ENCODE measurements at regions not wholly inside any gene's neighbourhood (a gene's known extent, or its start where the extent isn't known, plus 50 kb on each side); places are given as distances from the start of the nearest gene placed in this dataset.

DNA sequence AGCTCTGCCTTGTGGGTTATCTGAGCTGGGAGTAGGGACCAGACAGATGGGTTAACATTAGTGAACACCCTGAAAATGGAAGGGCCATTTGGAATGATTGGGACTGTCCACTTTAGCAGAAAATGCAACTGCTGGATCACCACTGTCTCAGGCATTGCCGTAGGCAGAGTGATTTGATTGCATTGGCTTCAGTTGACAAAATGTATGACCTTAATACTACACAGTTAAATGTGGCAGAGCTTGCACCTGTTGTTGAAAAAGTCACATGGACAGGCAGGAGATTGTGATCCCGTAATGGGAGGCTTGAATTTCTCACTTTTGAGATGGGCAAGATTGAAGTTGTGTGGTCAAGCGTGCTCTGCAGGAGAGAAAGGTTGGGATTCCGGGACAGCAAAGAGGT lies 166.5 kb upstream of the PUDP start:
- H3K27ac ChIP-seq (ENCODE audit: insufficient read depth in 1 of 2, low read depth in 1 of 2, low read length in 2 of 2, poor library complexity in 1 of 2, severe bottlenecking in 2 of 2): no peak overlapping the region
- H3K4me1 ChIP-seq (ENCODE audit: control extremely low read depth in 1 of 4, control insufficient read depth in 4 of 4, insufficient read depth in 4 of 4, low read length in 3 of 4): no peaks in the 10 kb centered on the region
- no peaks in the 10 kb centered on the region for H3K27me3 ChIP-seq (replicated peaks in 2 of 5; ENCODE audit: control insufficient read depth in 4 of 5, insufficient read depth in 5 of 5, low read length in 4 of 5)
- H3K36me3 ChIP-seq (ENCODE audit: control insufficient read depth in 4 of 4, insufficient read depth in 4 of 4, low read length in 3 of 4): no peaks in the 10 kb centered on the region
- ChIA-PET CTCF (no interaction called here), POLR2A (no interaction called here)
- H3K4me3 ChIP-seq (ENCODE audit: control insufficient read depth in 1 of 7, extremely low read depth in 1 of 7, insufficient read depth in 4 of 7, low read depth in 2 of 7, low read length in 6 of 7): no peak overlapping the region
- peaks cover 0 to 2% (median 0%) of the 10 kb centered on the region in 5 experiments for H3K9me3 ChIP-seq (ENCODE audit: control extremely low read depth in 1 of 5, control insufficient read depth in 4 of 5, insufficient read depth in 2 of 5, low read depth in 1 of 5, low read length in 4 of 5)
- 94% methylated on average over 4 of the region's 4 CpGs for WGBS (ENCODE audit: insufficient coverage)
- DNase-seq: no peak

DNA sequence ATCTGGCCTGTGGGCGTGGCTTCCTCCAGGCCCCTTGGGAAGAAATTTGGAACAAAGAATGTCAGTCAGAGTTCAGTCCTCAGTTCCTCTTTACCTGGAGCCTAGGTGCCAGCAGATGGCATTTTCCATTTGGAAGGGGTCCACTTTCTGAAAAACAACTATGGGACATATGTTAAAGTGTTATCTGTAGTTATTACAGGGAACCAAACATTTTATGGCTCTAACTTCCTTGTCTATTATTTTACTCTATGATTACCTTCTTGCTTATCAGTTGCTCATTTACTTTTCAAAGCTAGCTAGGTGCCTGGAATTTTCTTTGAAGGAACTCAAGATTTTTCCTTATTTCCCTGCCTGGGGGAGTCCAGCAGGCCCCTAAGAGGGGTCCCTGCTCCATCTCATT lies 159.8 kb upstream of the PUDP start:
- H3K4me1 ChIP-seq (ENCODE audit: control extremely low read depth in 1 of 4, control insufficient read depth in 4 of 4, insufficient read depth in 4 of 4, low read length in 3 of 4): no peaks in the 10 kb centered on the region
- ChIA-PET CTCF (no interaction called here), POLR2A (no interaction called here)
- H3K27me3 ChIP-seq (replicated peaks in 2 of 5; ENCODE audit: control insufficient read depth in 4 of 5, insufficient read depth in 5 of 5, low read length in 4 of 5): no peaks in the 10 kb centered on the region
- H3K9me3 ChIP-seq (ENCODE audit: control extremely low read depth in 1 of 5, control insufficient read depth in 4 of 5, insufficient read depth in 2 of 5, low read depth in 1 of 5, low read length in 4 of 5): peaks cover 0 to 2% (median 0%) of the 10 kb centered on the region in 5 experiments
- no peak overlapping the region for H3K4me3 ChIP-seq (ENCODE audit: control insufficient read depth in 1 of 7, extremely low read depth in 1 of 7, insufficient read depth in 4 of 7, low read depth in 2 of 7, low read length in 6 of 7)
- DNase-seq: no peak
- no peaks in the 10 kb centered on the region for H3K36me3 ChIP-seq (ENCODE audit: control insufficient read depth in 4 of 4, insufficient read depth in 4 of 4, low read length in 3 of 4)
- WGBS (ENCODE audit: insufficient coverage): 100% methylated on average over 1 of the region's 1 CpG
- H3K27ac ChIP-seq (ENCODE audit: insufficient read depth in 1 of 2, low read depth in 1 of 2, low read length in 2 of 2, poor library complexity in 1 of 2, severe bottlenecking in 2 of 2): no peak overlapping the region

DNA sequence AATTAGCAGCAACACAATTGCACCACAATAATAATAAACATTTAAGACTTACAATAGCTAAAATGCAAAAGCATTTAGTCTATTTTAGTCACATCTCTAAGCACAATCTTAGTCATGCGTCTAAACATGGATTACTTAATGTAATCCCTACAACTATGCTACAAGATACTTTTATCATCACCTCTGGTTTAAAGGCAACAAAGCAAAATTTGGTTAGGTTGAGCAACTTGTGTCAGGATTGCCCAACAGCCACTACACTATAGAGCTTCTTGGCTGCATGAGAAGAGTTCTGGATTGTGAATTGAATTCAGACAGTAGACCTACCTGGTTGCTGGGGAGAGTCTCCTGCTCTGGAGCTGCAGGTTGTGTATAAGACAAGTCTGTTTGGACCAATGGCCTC lies 146.5 kb upstream of the PUDP start:
- POLR2A ChIA-PET: no interaction called here
- Histone ChIP-seq H3K27me3 (replicated peaks in 2 of 5; ENCODE audit: control insufficient read depth in 4 of 5, insufficient read depth in 5 of 5, low read length in 4 of 5) (no peaks in the 10 kb centered on the region), H3K27ac (ENCODE audit: insufficient read depth in 1 of 2, low read depth in 1 of 2, low read length in 2 of 2, poor library complexity in 1 of 2, severe bottlenecking in 2 of 2) (no peak overlapping the region), H3K4me1 (ENCODE audit: control extremely low read depth in 1 of 4, control insufficient read depth in 4 of 4, insufficient read depth in 4 of 4, low read length in 3 of 4) (no peaks in the 10 kb centered on the region), H3K36me3 (ENCODE audit: control insufficient read depth in 4 of 4, insufficient read depth in 4 of 4, low read length in 3 of 4) (no peaks in the 10 kb centered on the region), H3K4me3 (ENCODE audit: control insufficient read depth in 1 of 7, extremely low read depth in 1 of 7, insufficient read depth in 4 of 7, low read depth in 2 of 7, low read length in 6 of 7) (no peak overlapping the region), H3K9me3 (ENCODE audit: control extremely low read depth in 1 of 5, control insufficient read depth in 4 of 5, insufficient read depth in 2 of 5, low read depth in 1 of 5, low read length in 4 of 5) (no peaks in the 10 kb centered on the region)
- 100% methylated on average over 1 of the region's 1 CpG for WGBS (ENCODE audit: insufficient coverage)
- DNase-seq: no peak
- CTCF ChIA-PET: no interaction called here

GRCh38 chrX:7286168-7286837 lies 138.3 kb upstream of the PUDP start:
- ChIA-PET CTCF (no interaction called here), POLR2A (no interaction called here)
- DNase-seq: no peak
- H3K4me1 ChIP-seq (ENCODE audit: control extremely low read depth in 1 of 4, control insufficient read depth in 4 of 4, insufficient read depth in 4 of 4, low read length in 3 of 4): no peaks in the 10 kb centered on the region
- no peaks in the 10 kb centered on the region for H3K27me3 ChIP-seq (replicated peaks in 2 of 5; ENCODE audit: control insufficient read depth in 4 of 5, insufficient read depth in 5 of 5, low read length in 4 of 5)
- no peaks in the 10 kb centered on the region for H3K9me3 ChIP-seq (ENCODE audit: control extremely low read depth in 1 of 5, control insufficient read depth in 4 of 5, insufficient read depth in 2 of 5, low read depth in 1 of 5, low read length in 4 of 5)
- WGBS (ENCODE audit: insufficient coverage): 90% methylated on average over 2 of the region's 6 CpGs
- no peak overlapping the region for H3K4me3 ChIP-seq (ENCODE audit: control insufficient read depth in 1 of 7, extremely low read depth in 1 of 7, insufficient read depth in 4 of 7, low read depth in 2 of 7, low read length in 6 of 7)
- H3K36me3 ChIP-seq (ENCODE audit: control insufficient read depth in 4 of 4, insufficient read depth in 4 of 4, low read length in 3 of 4): no peaks in the 10 kb centered on the region
- no peak overlapping the region for H3K27ac ChIP-seq (ENCODE audit: insufficient read depth in 1 of 2, low read depth in 1 of 2, low read length in 2 of 2, poor library complexity in 1 of 2, severe bottlenecking in 2 of 2)

DNA sequence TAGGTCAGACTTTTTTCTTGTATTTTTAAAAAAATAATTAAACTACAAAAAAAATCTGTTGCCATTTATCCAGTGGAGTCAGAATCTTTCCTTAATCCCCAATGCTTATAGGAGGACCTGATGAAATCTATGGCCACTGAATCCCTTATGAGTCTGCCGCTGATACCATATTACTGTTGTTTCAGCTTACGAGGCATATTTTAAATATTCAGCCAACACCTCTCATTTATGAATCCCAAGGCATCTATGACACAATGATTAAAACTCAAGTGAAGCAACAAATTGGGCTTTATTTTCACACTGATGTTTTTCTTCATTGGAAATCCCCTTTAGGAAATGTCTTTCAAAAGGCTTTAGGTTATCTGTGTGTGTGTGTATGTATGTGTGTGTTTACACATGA lies 137.8 kb upstream of the PUDP start:
- WGBS (ENCODE audit: insufficient coverage): 100% methylated on average over 1 of the region's 2 CpGs
- no peak for DNase-seq

GRCh38 chrX:7283741-7284140 lies 135.8 kb upstream of the PUDP start:
- Histone ChIP-seq H3K27me3 (replicated peaks in 2 of 5; ENCODE audit: control insufficient read depth in 4 of 5, insufficient read depth in 5 of 5, low read length in 4 of 5) (peaks cover 0 to 2% (median 0%) of the 10 kb centered on the region in 5 experiments), H3K4me3 (ENCODE audit: control insufficient read depth in 1 of 7, extremely low read depth in 1 of 7, insufficient read depth in 4 of 7, low read depth in 2 of 7, low read length in 6 of 7) (no peak overlapping the region), H3K9me3 (ENCODE audit: control extremely low read depth in 1 of 5, control insufficient read depth in 4 of 5, insufficient read depth in 2 of 5, low read depth in 1 of 5, low read length in 4 of 5) (no peaks in the 10 kb centered on the region), H3K4me1 (ENCODE audit: control extremely low read depth in 1 of 4, control insufficient read depth in 4 of 4, insufficient read depth in 4 of 4, low read length in 3 of 4) (no peaks in the 10 kb centered on the region), H3K27ac (ENCODE audit: insufficient read depth in 1 of 2, low read depth in 1 of 2, low read length in 2 of 2, poor library complexity in 1 of 2, severe bottlenecking in 2 of 2) (no peak overlapping the region), H3K36me3 (ENCODE audit: control insufficient read depth in 4 of 4, insufficient read depth in 4 of 4, low read length in 3 of 4) (no peaks in the 10 kb centered on the region)
- DNase-seq: no peak
- 91% methylated on average over 1 of the region's 2 CpGs for WGBS (ENCODE audit: insufficient coverage)
- CTCF ChIA-PET: no interaction called here
- POLR2A ChIA-PET: no interaction called here

More for the DNA sequence above, 137.8 kb upstream of the PUDP start:
- ChIA-PET CTCF (no interaction called here), POLR2A (no interaction called here)
- H3K9me3 ChIP-seq (ENCODE audit: control extremely low read depth in 1 of 5, control insufficient read depth in 4 of 5, insufficient read depth in 2 of 5, low read depth in 1 of 5, low read length in 4 of 5): no peaks in the 10 kb centered on the region
- no peaks in the 10 kb centered on the region for H3K27me3 ChIP-seq (replicated peaks in 2 of 5; ENCODE audit: control insufficient read depth in 4 of 5, insufficient read depth in 5 of 5, low read length in 4 of 5)
- H3K27ac ChIP-seq (ENCODE audit: insufficient read depth in 1 of 2, low read depth in 1 of 2, low read length in 2 of 2, poor library complexity in 1 of 2, severe bottlenecking in 2 of 2): no peak overlapping the region
- H3K4me3 ChIP-seq (ENCODE audit: control insufficient read depth in 1 of 7, extremely low read depth in 1 of 7, insufficient read depth in 4 of 7, low read depth in 2 of 7, low read length in 6 of 7): no peak overlapping the region
- H3K4me1 ChIP-seq (ENCODE audit: control extremely low read depth in 1 of 4, control insufficient read depth in 4 of 4, insufficient read depth in 4 of 4, low read length in 3 of 4): no peaks in the 10 kb centered on the region
- H3K36me3 ChIP-seq (ENCODE audit: control insufficient read depth in 4 of 4, insufficient read depth in 4 of 4, low read length in 3 of 4): no peaks in the 10 kb centered on the region

- no peak for DNase-seq
- Histone ChIP-seq H3K27ac (ENCODE audit: insufficient read depth in 1 of 2, low read depth in 1 of 2, low read length in 2 of 2, poor library complexity in 1 of 2, severe bottlenecking in 2 of 2) (no peak overlapping the region), H3K27me3 (replicated peaks in 2 of 5; ENCODE audit: control insufficient read depth in 4 of 5, insufficient read depth in 5 of 5, low read length in 4 of 5) (peaks cover 0 to 2% (median 0%) of the 10 kb centered on the region in 5 experiments), H3K4me3 (ENCODE audit: control insufficient read depth in 1 of 7, extremely low read depth in 1 of 7, insufficient read depth in 4 of 7, low read depth in 2 of 7, low read length in 6 of 7) (no peak overlapping the region), H3K36me3 (ENCODE audit: control insufficient read depth in 4 of 4, insufficient read depth in 4 of 4, low read length in 3 of 4) (no peaks in the 10 kb centered on the region), H3K9me3 (ENCODE audit: control extremely low read depth in 1 of 5, control insufficient read depth in 4 of 5, insufficient read depth in 2 of 5, low read depth in 1 of 5, low read length in 4 of 5) (no peaks in the 10 kb centered on the region), H3K4me1 (ENCODE audit: control extremely low read depth in 1 of 4, control insufficient read depth in 4 of 4, insufficient read depth in 4 of 4, low read length in 3 of 4) (no peaks in the 10 kb centered on the region)
- WGBS (ENCODE audit: insufficient coverage): 86% methylated on average over 1 of the region's 2 CpGs
- POLR2A ChIA-PET: no interaction called here
- CTCF ChIA-PET: no interaction called here
Measured at GRCh38 chrX:7280520-7280919, 132.6 kb upstream of the PUDP start.

All from common myeloid progenitor, CD34-positive (primary cell).